Peyer's patch (tissue), 4 donors: ENCODE measurements at regions not wholly inside any gene's neighbourhood (a gene's known extent, or its start where the extent isn't known, plus 50 kb on each side); places are given as distances from the start of the nearest gene placed in this dataset.

Experiments used
- DNase-seq, 3 donors: peaks; one replicate each; pipeline ENCODE4 v3.0.0-alpha.2; 2017 to 2019
- H3K27ac ChIP-seq, 4 donors: fragments of 200-600 bp; sonication (generic); one replicate each; pipeline ENCODE4 v1.5.1; 2016 to 2019
- H3K27me3 ChIP-seq, 2 donors: fragments of 200-600 bp; sonication (generic); one replicate each; pipeline ENCODE4 v1.5.1; 2019
- H3K36me3 ChIP-seq, 3 donors: fragments of 200-600 bp; sonication (generic); one replicate each; pipeline ENCODE4 v1.5.1; 2016 to 2019
- H3K4me1 ChIP-seq, 4 donors: fragments of 200-600 bp; sonication (generic); one replicate each; pipeline ENCODE4 v1.5.1; 2016 to 2019
- H3K4me3 ChIP-seq, 4 donors: fragments of 200-600 bp; sonication (generic); 1 replicate in 3 of 4; 2 replicates in 1 of 4; pipeline ENCODE4 v1.5.1; 2016 to 2019; ENCODE audit warnings: mild to moderate bottlenecking in 1 of 4
- H3K9me3 ChIP-seq, 4 donors: fragments of 200-600 bp; sonication (generic); one replicate each; pipeline ENCODE4 v1.5.1; 2016 to 2019; ENCODE audit warnings: mild to moderate bottlenecking in 1 of 4
- POLR2A ChIP-seq, 2 donors: fragments of 450-650 bp; IDR thresholded peaks; one replicate each; pipeline ENCODE4 v1.5.1; 2017; ENCODE audit warnings: antibody characterized with exemption in 2 of 2, mild to moderate bottlenecking in 2 of 2, moderate library complexity in 2 of 2
- TF ChIP-seq, protein P1 (sequence below), 6 experiments: fragments of 450-650 bp in 4 of 6; fragments of 200-600 bp in 2 of 6; sonication (generic) in 1 of 6; IDR thresholded peaks; one replicate each; pipeline ENCODE4 v1.5.1; 2017 to 2019; ENCODE audit warnings: antibody characterized with exemption in 6 of 6, mild to moderate bottlenecking in 3 of 6, moderate library complexity in 1 of 6

GRCh38 chr5:126106029-126106428 is 317.2 kb upstream of the GRAMD2B start:
- TF ChIP-seq, protein P1, sequence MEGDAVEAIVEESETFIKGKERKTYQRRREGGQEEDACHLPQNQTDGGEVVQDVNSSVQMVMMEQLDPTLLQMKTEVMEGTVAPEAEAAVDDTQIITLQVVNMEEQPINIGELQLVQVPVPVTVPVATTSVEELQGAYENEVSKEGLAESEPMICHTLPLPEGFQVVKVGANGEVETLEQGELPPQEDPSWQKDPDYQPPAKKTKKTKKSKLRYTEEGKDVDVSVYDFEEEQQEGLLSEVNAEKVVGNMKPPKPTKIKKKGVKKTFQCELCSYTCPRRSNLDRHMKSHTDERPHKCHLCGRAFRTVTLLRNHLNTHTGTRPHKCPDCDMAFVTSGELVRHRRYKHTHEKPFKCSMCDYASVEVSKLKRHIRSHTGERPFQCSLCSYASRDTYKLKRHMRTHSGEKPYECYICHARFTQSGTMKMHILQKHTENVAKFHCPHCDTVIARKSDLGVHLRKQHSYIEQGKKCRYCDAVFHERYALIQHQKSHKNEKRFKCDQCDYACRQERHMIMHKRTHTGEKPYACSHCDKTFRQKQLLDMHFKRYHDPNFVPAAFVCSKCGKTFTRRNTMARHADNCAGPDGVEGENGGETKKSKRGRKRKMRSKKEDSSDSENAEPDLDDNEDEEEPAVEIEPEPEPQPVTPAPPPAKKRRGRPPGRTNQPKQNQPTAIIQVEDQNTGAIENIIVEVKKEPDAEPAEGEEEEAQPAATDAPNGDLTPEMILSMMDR (IDR thresholded peaks at IDR 0.05) = no peak
- TF ChIP-seq POLR2A (IDR thresholded peaks at IDR 0.05) = no peak
- Histone ChIP-seq H3K4me1 (no peaks in the 10 kb centered on the region), H3K9me3 (no peaks in the 10 kb centered on the region)

GRCh38 chr5:126107381-126107780 is 315.8 kb upstream of the GRAMD2B start:
- no peaks in the 10 kb centered on the region for H3K27me3 ChIP-seq
- H3K36me3 ChIP-seq = no peaks in the 10 kb centered on the region
- no peaks in the 10 kb centered on the region for H3K4me1 ChIP-seq
- TF ChIP-seq POLR2A (IDR thresholded peaks at IDR 0.05) = no peak
- TF ChIP-seq, protein P1 (IDR thresholded peaks at IDR 0.05) = no peak
- H3K9me3 ChIP-seq = no peaks in the 10 kb centered on the region
- H3K4me3 ChIP-seq = no peak overlapping the region
- DNase-seq = no peak
- no peak overlapping the region for H3K27ac ChIP-seq

More at GRCh38 chr5:126106029-126106428, 317.2 kb upstream of the GRAMD2B start:
- Histone ChIP-seq H3K4me3 (no peak overlapping the region), H3K27me3 (no peaks in the 10 kb centered on the region), H3K36me3 (no peaks in the 10 kb centered on the region), H3K27ac (no peak overlapping the region)
- no peak for DNase-seq

- no peak for DNase-seq
- TF ChIP-seq, protein P1 (IDR thresholded peaks at IDR 0.05) = no peak
- TF ChIP-seq POLR2A (IDR thresholded peaks at IDR 0.05) = no peak
- no peaks in the 10 kb centered on the region for H3K36me3 ChIP-seq
- no peak overlapping the region for H3K27ac ChIP-seq
- no peaks in the 10 kb centered on the region for H3K9me3 ChIP-seq
- H3K4me3 ChIP-seq = no peak overlapping the region
- no peaks in the 10 kb centered on the region for H3K4me1 ChIP-seq
- no peaks in the 10 kb centered on the region for H3K27me3 ChIP-seq
Measured at GRCh38 chr5:126108470-126108869, 314.7 kb upstream of the GRAMD2B start.

DNA sequence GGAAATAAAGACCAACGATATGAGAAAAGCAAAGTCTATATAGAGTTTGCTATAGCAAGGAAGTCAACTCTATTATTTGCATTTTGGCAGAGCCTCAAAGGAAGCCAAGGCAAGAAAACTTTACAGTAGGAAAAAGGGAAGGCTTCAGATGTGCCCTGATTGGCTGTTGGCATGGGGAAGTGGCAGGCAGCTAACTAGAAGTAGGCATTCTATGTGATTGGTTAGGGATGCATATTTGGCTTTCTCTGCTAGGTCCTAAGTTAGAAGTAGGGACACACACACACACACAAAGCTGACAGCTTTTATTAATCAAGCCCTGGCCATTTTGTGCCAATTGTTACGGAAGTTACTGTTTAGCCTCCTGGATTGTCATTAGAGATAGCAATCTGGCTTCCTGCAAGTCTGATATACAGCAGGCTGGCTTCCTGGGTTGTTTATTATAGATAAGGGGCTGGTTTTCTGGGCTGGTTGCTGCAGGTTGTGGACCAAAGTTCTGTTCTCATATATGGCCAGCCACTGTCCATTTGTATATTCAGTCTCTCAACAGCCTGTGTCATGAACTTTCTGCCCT is 308.1 kb upstream of the GRAMD2B start:
- Histone ChIP-seq H3K27me3 (no peaks in the 10 kb centered on the region), H3K9me3 (no peaks in the 10 kb centered on the region), H3K36me3 (no peaks in the 10 kb centered on the region), H3K4me3 (no peak overlapping the region), H3K27ac (no peak overlapping the region), H3K4me1 (no peaks in the 10 kb centered on the region)
- DNase-seq = no peak
- TF ChIP-seq POLR2A (IDR thresholded peaks at IDR 0.05) = no peak
- TF ChIP-seq, protein P1 (IDR thresholded peaks at IDR 0.05) = no peak

- TF ChIP-seq, protein P1 (IDR thresholded peaks at IDR 0.05) = no peak
- Histone ChIP-seq H3K36me3 (no peaks in the 10 kb centered on the region), H3K9me3 (no peaks in the 10 kb centered on the region), H3K4me3 (no peak overlapping the region), H3K27ac (no peak overlapping the region), H3K4me1 (no peaks in the 10 kb centered on the region), H3K27me3 (no peaks in the 10 kb centered on the region)
- DNase-seq = no peak
Measured at GRCh38 chr5:126117044-126117443, 306.2 kb upstream of the GRAMD2B start.
